K562 (cell line): ENCODE measurements at regions not wholly inside any gene's neighbourhood (a gene's known extent, or its start where the extent isn't known, plus 50 kb on each side); places are given as distances from the start of the nearest gene placed in this dataset.
A peak's percentile ranks its signal among the peaks of the same experiment; 100 is the strongest.

Experiments used
- ATAC-seq: fragments of 200-7000 bp; cut with Tn5 transposase; 3 replicates; pipeline ENCODE4 v1.9.1; 2020; ENCODE audit warnings: moderate library complexity
- BruUV-seq: library from RNA; stranded (reverse); fragments of 400-500 nt; replicated peaks from 2 replicates; lab custom pipeline; 2021; lab: Mats Ljungman, UMichigan
- CTCF ChIA-PET: fragments of 300-600 bp; formaldehyde crosslinking; extraction: SDS; loops from one replicate; lab custom pipeline; 2021; ENCODE audit warnings: low intra/inter-chr PET ratio; lab: Yijun Ruan, JAX
- POLR2A ChIA-PET: fragments of 300-600, 350-650 bp; sonication (Branson Sonifier 250); formaldehyde crosslinking; extraction: SDS; loops from one replicate; lab custom pipeline; 2021; ENCODE audit warnings: antibody characterized with exemption, inconsistent platforms; lab: Yijun Ruan, JAX
- DNase-seq, 4 experiments: peaks; one replicate each; pipeline versions ENCODE4 v3.0.0 to v3.0.0-alpha.2; 2011 to 2018; ENCODE audit warnings: low spot score in 3 of 4, mixed read lengths in 3 of 4; ENCODE audit errors: extremely low read depth in 1 of 4
- FAIRE-seq: peaks from 2 replicates; lab custom pipeline; 2011; peaks lifted over from hg19 to GRCh38; lab: Jason Lieb, UNC
- H2AFZ ChIP-seq: 2 replicates; pipeline ENCODE4 v1.6.0; 2011; ENCODE audit warnings: low read depth, low read length, control low read depth, inconsistent platforms
- H3K27ac ChIP-seq: fragments of 200-600 bp; 3 replicates; pipeline ENCODE4 v1.8.0; 2011; ENCODE audit warnings: low read depth, mild to moderate bottlenecking, control low read depth, inconsistent platforms, low read length, moderate library complexity, mixed read lengths; ENCODE audit errors: extremely low read depth
- H3K27me3 ChIP-seq, 2 experiments: fragments of 300-600 bp in 1 of 2; 2 replicates in 1 of 2; 3 replicates in 1 of 2; pipeline versions ENCODE4 v1.6.0 to v1.8.0; 2011; ENCODE audit warnings: inconsistent platforms in 2 of 2, low read length in 2 of 2, mild to moderate bottlenecking in 1 of 2, mixed read lengths in 1 of 2, moderate library complexity in 1 of 2; ENCODE audit not compliant: control insufficient read depth in 2 of 2, insufficient read depth in 2 of 2
- H3K36me3 ChIP-seq: fragments of 300-600 bp; 3 replicates; pipeline ENCODE4 v1.8.0; 2011; ENCODE audit warnings: mild to moderate bottlenecking, low read length, inconsistent platforms; ENCODE audit not compliant: control insufficient read depth, insufficient read depth
- H3K4me1 ChIP-seq, 2 experiments: fragments of 200-600 bp in 1 of 2; replicated peaks in 1 of 2; 2 replicates in 1 of 2; 3 replicates in 1 of 2; pipeline versions ENCODE4 v1.5.1 to v1.8.0; 2011; ENCODE audit warnings: inconsistent platforms in 2 of 2, low read length in 2 of 2, mild to moderate bottlenecking in 1 of 2, mixed read lengths in 1 of 2, moderate library complexity in 1 of 2; ENCODE audit not compliant: control insufficient read depth in 2 of 2, insufficient read depth in 2 of 2
- H3K4me2 ChIP-seq: 2 replicates; pipeline ENCODE4 v1.6.1; 2011; ENCODE audit warnings: low read length, control low read depth, inconsistent platforms, mixed read lengths; ENCODE audit not compliant: insufficient read depth
- H3K4me3 ChIP-seq: fragments of 200-600 bp; sonication (generic), shearing (Covaris generic); 2 replicates; pipeline ENCODE4 v1.5.1; 2016; ENCODE audit warnings: control low read depth, inconsistent platforms
- H3K79me2 ChIP-seq: fragments of 200-600 bp; 3 replicates; pipeline ENCODE4 v1.8.0; 2011; ENCODE audit warnings: low read length, inconsistent platforms; ENCODE audit not compliant: control insufficient read depth, insufficient read depth
- H3K9ac ChIP-seq, 2 experiments: 2 replicates each; pipeline versions ENCODE4 v1.6.0 to v1.6.1; 2011; ENCODE audit warnings: low read depth in 2 of 2, low read length in 2 of 2, control low read depth in 1 of 2, inconsistent platforms in 1 of 2, mild to moderate bottlenecking in 1 of 2, mixed read lengths in 1 of 2; ENCODE audit not compliant: insufficient read depth in 1 of 2
- H3K9me1 ChIP-seq: one replicate; pipeline ENCODE4 v1.6.0; 2011; ENCODE audit warnings: inconsistent platforms, mild to moderate bottlenecking, low read length, moderate library complexity; ENCODE audit not compliant: control insufficient read depth, insufficient read depth
- H3K9me3 ChIP-seq: replicated peaks from 2 replicates; pipeline ENCODE4 v1.5.1; 2011; ENCODE audit warnings: low read depth, low read length, inconsistent platforms; ENCODE audit not compliant: control insufficient read depth, insufficient read depth
- H4K20me1 ChIP-seq: replicated peaks from 2 replicates; pipeline ENCODE4 v1.6.1; 2011; ENCODE audit warnings: low read length, inconsistent platforms, mixed read lengths; ENCODE audit not compliant: control insufficient read depth, insufficient read depth
- C11orf30 ChIP-seq: fragments of 450-650 bp; IDR thresholded peaks from 2 replicates; pipeline ENCODE4 v1.6.1; 2016; ENCODE audit warnings: low read depth, mild to moderate bottlenecking
- CREBBP ChIP-seq: IDR thresholded peaks from one replicate; pipeline ENCODE4 v1.6.1; 2012; ENCODE audit warnings: low read depth, mild to moderate bottlenecking, control low read depth, inconsistent platforms, low read length
- NFE2 ChIP-seq: IDR thresholded peaks from 2 replicates; pipeline ENCODE4 v1.6.1; 2014; ENCODE audit warnings: antibody characterized with exemption, low read depth
- NR2C1 ChIP-seq, 2 experiments: fragments of 450-650 bp; IDR thresholded peaks; 2 replicates each; pipeline ENCODE4 v1.6.1; 2017; ENCODE audit warnings: mild to moderate bottlenecking in 2 of 2, antibody characterized with exemption in 1 of 2, inconsistent platforms in 1 of 2, missing compliant biosample characterization in 1 of 2, missing genetic modification characterization in 1 of 2
- PHF20 ChIP-seq: fragments of 450-650 bp; IDR thresholded peaks from 2 replicates; pipeline ENCODE4 v1.6.1; 2018; ENCODE audit not compliant: partially characterized antibody
- SPI1 ChIP-seq: IDR thresholded peaks from 2 replicates; pipeline ENCODE4 v1.6.1; 2011; ENCODE audit warnings: low read depth, low read length, control low read depth, borderline replicate concordance
- TFAP4 ChIP-seq: sonication (generic); formaldehyde crosslinking; IDR thresholded peaks from 2 replicates; pipeline ENCODE4 v1.8.0; 2022; ENCODE audit warnings: missing genetic modification reagents, mild to moderate bottlenecking, moderate library complexity, borderline replicate concordance
- WHSC1 ChIP-seq: IDR thresholded peaks from one replicate; pipeline ENCODE4 v1.6.1; 2012; ENCODE audit warnings: low read length, control low read depth, inconsistent platforms
- ZSCAN29 ChIP-seq: fragments of 450-650 bp; IDR thresholded peaks from 2 replicates; pipeline ENCODE4 v1.6.1; 2017
- WGBS: fragments of 100-300 bp; shearing (Covaris generic); methylation state at CpG from one replicate; pipeline ENCODE4 v1.1.6; 2016; ENCODE audit warnings: low coverage, mixed read lengths; ENCODE audit not compliant: insufficient coverage; ENCODE audit errors: missing lambda C conversion rate; 5-methylcytosine and 5-hydroxymethylcytosine counted together
- in situ Hi-C: fragments of 300-500 bp; cut with MboI; formaldehyde crosslinking; loops from 4 replicates; pipeline ENCODE4 v1.15.0; 2018; ENCODE audit warnings: inconsistent platforms, mixed read lengths
- intact Hi-C: fragments of 100-400 bp; cut with micrococcal nuclease; formaldehyde crosslinking; loops from 2 replicates; pipeline ENCODE4 v1.14.2; 2022
- TF ChIP-seq, protein P1 (sequence below): sonication (generic); formaldehyde crosslinking; IDR thresholded peaks from 2 replicates; pipeline ENCODE4 v1.4.0; 2020; ENCODE audit warnings: mild to moderate bottlenecking, missing genetic modification reagents
- TF ChIP-seq, protein P2 (sequence below): sonication (generic); formaldehyde crosslinking; IDR thresholded peaks from 2 replicates; pipeline ENCODE4 v1.5.0; 2020; ENCODE audit warnings: missing genetic modification reagents

GRCh38 chr5:133904641-133905040 is 63.8 kb downstream of the C5orf15 start:
- no peak overlapping the region for H3K4me2 ChIP-seq
- H3K4me3 ChIP-seq: no peak overlapping the region
- peaks cover 38 to 59% of the 10 kb centered on the region in 2 experiments for H3K4me1 ChIP-seq
- POLR2A ChIA-PET: interaction anchor here (0.7 to 1.5 kb wide), 2 partner anchors 11 to 997 kb away, joined by 3 to 7 read pairs; no protein-coding TSS in a partner anchor
- H3K9me3 ChIP-seq: no peaks in the 10 kb centered on the region
- H4K20me1 ChIP-seq: no peaks in the 10 kb centered on the region
- TF ChIP-seq CREBBP (no peak), SPI1 (0 out of 2 replicates have a peak, but pooled peaks have one; percentile 17), WHSC1 (no peak), ZSCAN29 (no peak)
- FAIRE-seq (no peak), ATAC-seq (no peak), DNase-seq (no peak)
- no TSS peak for BruUV-seq
- H3K27ac ChIP-seq: no peak overlapping the region
- H3K9ac ChIP-seq: no peak overlapping the region
- intact Hi-C loops (no loop called here), in situ Hi-C loops (no loop called here)
- 0 out of 2 replicates have a peak overlapping the region, but pooled peaks have one; percentile 14 for H2AFZ ChIP-seq
- CTCF ChIA-PET: interaction anchor here (1.3 kb wide), 1 partner anchor 75 kb away, joined by 4 read pairs; no protein-coding TSS in a partner anchor
- no peaks in the 10 kb centered on the region for H3K79me2 ChIP-seq
- no peaks in the 10 kb centered on the region for H3K9me1 ChIP-seq
- WGBS: 66% methylated on average over 8 of the region's 8 CpGs
- H3K27me3 ChIP-seq: no peaks in the 10 kb centered on the region
- H3K36me3 ChIP-seq: no peaks in the 10 kb centered on the region

DNA sequence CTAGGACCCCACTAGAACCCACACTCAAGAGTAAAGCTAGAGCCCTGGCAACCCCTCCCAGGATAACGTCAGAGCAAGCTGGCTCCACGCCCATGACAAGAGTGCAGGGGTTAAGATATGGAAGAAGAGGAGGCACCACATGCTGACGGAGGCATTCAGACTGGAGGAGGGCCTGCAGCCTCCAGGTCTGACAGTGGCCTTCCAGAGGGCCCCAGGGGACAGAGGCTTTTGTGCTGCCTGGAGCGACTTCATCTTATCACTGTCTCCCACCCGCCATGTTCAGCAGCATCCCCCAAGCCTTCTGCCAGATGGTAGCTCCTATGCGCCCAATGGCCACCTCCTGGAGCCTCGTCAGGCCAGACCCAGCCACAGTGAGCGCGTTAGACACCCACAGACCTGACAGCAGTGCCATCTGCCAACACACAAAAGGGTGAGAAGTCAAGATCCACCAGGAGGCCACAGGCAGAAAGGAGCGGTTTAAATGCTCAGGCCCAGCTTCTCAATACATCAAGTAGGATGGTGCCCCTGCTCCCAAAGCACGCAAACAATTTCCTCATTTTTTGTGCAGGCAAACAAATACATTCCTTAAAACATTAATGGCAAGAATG is 65.8 kb downstream of the C5orf15 start:
- Histone ChIP-seq H3K4me2 (peak overlapping the region; percentile 40), H2AFZ (peak overlapping the region; percentile 73), H3K9me3 (no peaks in the 10 kb centered on the region), H3K9ac (peak overlapping the region in 1 of 2 experiments; percentile 85; a peak in 1 of 4 replicates), H3K79me2 (no peaks in the 10 kb centered on the region), H4K20me1 (no peaks in the 10 kb centered on the region), H3K27ac (peak overlapping the region; percentile 3; the same call in 2 of the 3 replicates), H3K4me1 (peaks cover 38 to 59% of the 10 kb centered on the region in 2 experiments), H3K9me1 (no peaks in the 10 kb centered on the region), H3K4me3 (no peak overlapping the region), H3K27me3 (peaks cover 5 to 14% of the 10 kb centered on the region in 2 experiments; a peak in 2 of 5 replicates), H3K36me3 (no peaks in the 10 kb centered on the region)
- ChIA-PET CTCF (interaction anchor here (0.7 kb wide), 2 partner anchors 41 to 42 kb away, joined by 3 to 4 read pairs; no protein-coding TSS in a partner anchor), POLR2A (interaction anchor here (0.5 to 0.8 kb wide), 6 partner anchors 9 to 43 kb away, joined by 3 to 5 read pairs (median 3); no protein-coding TSS in a partner anchor)
- 24% methylated on average over 11 of the region's 11 CpGs for WGBS
- intact Hi-C loops (no loop called here), in situ Hi-C loops (no loop called here)
- no TSS peak for BruUV-seq
- DNase-seq: peak; percentile 74 to 93 (median 86)
- ATAC-seq: peak; percentile 92
- FAIRE-seq: peak; percentile 98
- TF ChIP-seq PHF20: no peak
- peak; percentile 68 for TF ChIP-seq NR2C1 (IDR thresholded peaks at IDR 0.05)
- TF ChIP-seq NR2C1 (tag; IDR thresholded peaks at IDR 0.05): no peak
- peak; percentile 64; the same call in 1 of the 2 replicates for TF ChIP-seq TFAP4 (CRISPR knock-in tag)
- no peak for TF ChIP-seq C11orf30
- TF ChIP-seq, protein P1, sequence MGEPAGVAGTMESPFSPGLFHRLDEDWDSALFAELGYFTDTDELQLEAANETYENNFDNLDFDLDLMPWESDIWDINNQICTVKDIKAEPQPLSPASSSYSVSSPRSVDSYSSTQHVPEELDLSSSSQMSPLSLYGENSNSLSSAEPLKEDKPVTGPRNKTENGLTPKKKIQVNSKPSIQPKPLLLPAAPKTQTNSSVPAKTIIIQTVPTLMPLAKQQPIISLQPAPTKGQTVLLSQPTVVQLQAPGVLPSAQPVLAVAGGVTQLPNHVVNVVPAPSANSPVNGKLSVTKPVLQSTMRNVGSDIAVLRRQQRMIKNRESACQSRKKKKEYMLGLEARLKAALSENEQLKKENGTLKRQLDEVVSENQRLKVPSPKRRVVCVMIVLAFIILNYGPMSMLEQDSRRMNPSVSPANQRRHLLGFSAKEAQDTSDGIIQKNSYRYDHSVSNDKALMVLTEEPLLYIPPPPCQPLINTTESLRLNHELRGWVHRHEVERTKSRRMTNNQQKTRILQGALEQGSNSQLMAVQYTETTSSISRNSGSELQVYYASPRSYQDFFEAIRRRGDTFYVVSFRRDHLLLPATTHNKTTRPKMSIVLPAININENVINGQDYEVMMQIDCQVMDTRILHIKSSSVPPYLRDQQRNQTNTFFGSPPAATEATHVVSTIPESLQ (CRISPR knock-in tag): no peak
- TF ChIP-seq, protein P2, sequence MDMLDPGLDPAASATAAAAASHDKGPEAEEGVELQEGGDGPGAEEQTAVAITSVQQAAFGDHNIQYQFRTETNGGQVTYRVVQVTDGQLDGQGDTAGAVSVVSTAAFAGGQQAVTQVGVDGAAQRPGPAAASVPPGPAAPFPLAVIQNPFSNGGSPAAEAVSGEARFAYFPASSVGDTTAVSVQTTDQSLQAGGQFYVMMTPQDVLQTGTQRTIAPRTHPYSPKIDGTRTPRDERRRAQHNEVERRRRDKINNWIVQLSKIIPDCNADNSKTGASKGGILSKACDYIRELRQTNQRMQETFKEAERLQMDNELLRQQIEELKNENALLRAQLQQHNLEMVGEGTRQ (CRISPR knock-in tag): no peak
- TF ChIP-seq NFE2: no peak
